Prostate gland (tissue), 2 donors: ENCODE measurements at regions not wholly inside any gene's neighbourhood (a gene's known extent, or its start where the extent isn't known, plus 50 kb on each side); places are given as distances from the start of the nearest gene placed in this dataset.

Experiments
- DNase-seq: peaks from one replicate; pipeline ENCODE4 v3.0.0-alpha.2; 2019; ENCODE audit warnings: low spot score
- H3K27ac ChIP-seq, 2 donors: fragments of 200-600 bp; sonication (generic); 2 replicates each; pipeline ENCODE4 v1.5.1; 2017 to 2019
- H3K27me3 ChIP-seq: fragments of 200-600 bp; sonication (generic); replicated peaks from 2 replicates; pipeline ENCODE4 v1.5.1; 2019; ENCODE audit not compliant: insufficient read depth
- H3K36me3 ChIP-seq, 2 donors: fragments of 200-600 bp; sonication (generic); 1 replicate in 1 of 2; 2 replicates in 1 of 2; pipeline versions ENCODE4 v1.5.1 to v1.8.1; 2017 to 2019
- H3K4me1 ChIP-seq: fragments of 200-600 bp; sonication (generic); replicated peaks from 2 replicates; pipeline ENCODE4 v1.5.1; 2019
- H3K4me3 ChIP-seq, 2 donors: fragments of 200-600 bp; sonication (generic); 2 replicates each; pipeline ENCODE4 v1.5.1; 2017 to 2019
- H3K9me3 ChIP-seq: fragments of 200-600 bp; sonication (generic); 2 replicates; pipeline ENCODE4 v1.5.1; 2017
- POLR2A ChIP-seq: fragments of 450-650 bp; IDR thresholded peaks from one replicate; pipeline ENCODE4 v1.6.1; 2016; ENCODE audit warnings: antibody characterized with exemption, mild to moderate bottlenecking
- POLR2AphosphoS5 ChIP-seq: sonication (generic); formaldehyde crosslinking; IDR thresholded peaks from one replicate; pipeline ENCODE4 v1.6.1; 2017; ENCODE audit warnings: antibody characterized with exemption
- WGBS: methylation state at CpG from one replicate; pipeline ENCODE4 v1.1.5; 2018; 5-methylcytosine and 5-hydroxymethylcytosine counted together
- intact Hi-C: fragments of 100-400 bp; cut with DNase I; formaldehyde crosslinking; loops from one replicate; pipeline ENCODE4 v1.14.2; 2022
- TF ChIP-seq, protein P1 (sequence below), 4 experiments: fragments of 200-600 bp in 2 of 4; fragments of 450-650 bp in 2 of 4; sonication (generic) in 2 of 4; IDR thresholded peaks; 1 replicate in 3 of 4; 2 replicates in 1 of 4; pipeline ENCODE4 v1.5.1; 2016 to 2019; ENCODE audit warnings: antibody characterized with exemption in 4 of 4, mild to moderate bottlenecking in 2 of 4, moderate library complexity in 2 of 4

DNA sequence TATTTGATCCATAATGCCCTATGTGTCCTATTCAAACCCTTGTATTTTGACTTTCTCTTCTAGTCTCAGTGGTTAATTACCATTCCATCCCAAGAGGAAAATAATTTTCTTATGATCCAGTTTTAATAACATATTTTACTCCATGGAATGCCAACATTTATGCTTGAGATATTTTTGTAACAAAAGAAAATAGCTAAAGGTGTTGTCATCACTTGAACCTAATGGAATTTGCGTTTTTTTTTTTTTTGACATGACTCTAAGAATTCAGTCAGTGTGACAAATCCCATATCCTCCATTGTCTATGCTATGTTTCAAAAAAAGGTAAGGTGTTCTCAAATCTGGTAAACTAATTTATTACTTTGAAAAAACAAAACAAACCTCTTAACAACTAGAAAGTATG is 324.1 kb upstream of the ADAMTS5 start:
- Histone ChIP-seq H3K27ac (no peak overlapping the region), H3K27me3 (no peaks in the 10 kb centered on the region), H3K36me3 (no peaks in the 10 kb centered on the region), H3K9me3 (no peaks in the 10 kb centered on the region), H3K4me1 (no peaks in the 10 kb centered on the region), H3K4me3 (no peak overlapping the region)
- intact Hi-C loops = no loop called here
- TF ChIP-seq POLR2AphosphoS5 = no peak
- no peak for TF ChIP-seq POLR2A
- TF ChIP-seq, protein P1, sequence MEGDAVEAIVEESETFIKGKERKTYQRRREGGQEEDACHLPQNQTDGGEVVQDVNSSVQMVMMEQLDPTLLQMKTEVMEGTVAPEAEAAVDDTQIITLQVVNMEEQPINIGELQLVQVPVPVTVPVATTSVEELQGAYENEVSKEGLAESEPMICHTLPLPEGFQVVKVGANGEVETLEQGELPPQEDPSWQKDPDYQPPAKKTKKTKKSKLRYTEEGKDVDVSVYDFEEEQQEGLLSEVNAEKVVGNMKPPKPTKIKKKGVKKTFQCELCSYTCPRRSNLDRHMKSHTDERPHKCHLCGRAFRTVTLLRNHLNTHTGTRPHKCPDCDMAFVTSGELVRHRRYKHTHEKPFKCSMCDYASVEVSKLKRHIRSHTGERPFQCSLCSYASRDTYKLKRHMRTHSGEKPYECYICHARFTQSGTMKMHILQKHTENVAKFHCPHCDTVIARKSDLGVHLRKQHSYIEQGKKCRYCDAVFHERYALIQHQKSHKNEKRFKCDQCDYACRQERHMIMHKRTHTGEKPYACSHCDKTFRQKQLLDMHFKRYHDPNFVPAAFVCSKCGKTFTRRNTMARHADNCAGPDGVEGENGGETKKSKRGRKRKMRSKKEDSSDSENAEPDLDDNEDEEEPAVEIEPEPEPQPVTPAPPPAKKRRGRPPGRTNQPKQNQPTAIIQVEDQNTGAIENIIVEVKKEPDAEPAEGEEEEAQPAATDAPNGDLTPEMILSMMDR (IDR thresholded peaks at IDR 0.05) = no peak
- 93% methylated on average over 1 of the region's 1 CpG for WGBS
- DNase-seq = no peak

DNA sequence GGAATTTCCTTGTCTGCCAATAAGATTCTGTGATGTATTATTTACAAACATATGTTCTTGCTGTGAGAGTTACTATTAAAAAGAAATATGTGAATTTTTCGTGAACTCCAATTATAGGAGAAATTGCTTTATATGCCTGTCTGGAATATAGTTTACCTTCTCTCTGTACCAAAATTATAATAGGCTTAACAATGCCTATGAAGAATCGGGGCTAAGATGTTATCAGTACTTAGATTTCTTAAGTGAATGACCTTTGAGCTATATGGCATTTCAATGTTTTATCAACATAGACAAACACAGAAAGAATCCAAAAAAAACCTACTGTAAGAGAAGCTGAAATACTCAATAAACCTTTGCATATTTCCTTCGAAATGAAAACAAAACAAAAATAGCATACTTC is 323.1 kb upstream of the ADAMTS5 start:
- Histone ChIP-seq H3K4me1 (no peaks in the 10 kb centered on the region), H3K36me3 (no peaks in the 10 kb centered on the region), H3K27me3 (no peaks in the 10 kb centered on the region), H3K4me3 (no peak overlapping the region), H3K27ac (no peak overlapping the region), H3K9me3 (no peaks in the 10 kb centered on the region)
- DNase-seq = no peak
- no peak for TF ChIP-seq POLR2AphosphoS5
- TF ChIP-seq, protein P1 (IDR thresholded peaks at IDR 0.05) = no peak
- TF ChIP-seq POLR2A = no peak
- intact Hi-C loops = no loop called here
- WGBS = 46% methylated on average over 3 of the region's 3 CpGs

DNA sequence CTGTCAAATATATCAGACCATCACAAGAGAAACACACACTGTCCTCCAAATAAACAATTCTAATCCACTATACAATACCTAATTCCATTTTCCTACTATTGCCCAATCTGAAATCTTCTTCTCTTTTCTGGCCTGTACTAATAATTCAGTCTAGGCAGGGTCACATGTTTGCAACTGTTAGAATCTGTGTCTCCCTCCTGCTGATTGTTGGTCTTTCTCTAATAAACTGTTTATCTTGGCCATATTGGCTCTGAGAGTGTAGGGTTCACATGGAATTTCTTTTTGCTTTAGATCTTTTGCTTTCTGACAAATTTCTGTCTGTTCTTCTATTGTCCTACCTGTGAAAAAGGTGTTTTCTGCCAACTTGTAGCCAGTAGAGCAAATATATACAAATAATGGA is 319.9 kb upstream of the ADAMTS5 start:
- Histone ChIP-seq H3K27me3 (no peaks in the 10 kb centered on the region), H3K27ac (no peak overlapping the region), H3K4me1 (no peaks in the 10 kb centered on the region), H3K36me3 (no peaks in the 10 kb centered on the region), H3K9me3 (no peaks in the 10 kb centered on the region), H3K4me3 (no peak overlapping the region)
- TF ChIP-seq, protein P1 (IDR thresholded peaks at IDR 0.05) = no peak
- TF ChIP-seq POLR2AphosphoS5 (no peak), POLR2A (no peak)
- DNase-seq = no peak
- intact Hi-C loops = no loop called here

DNA sequence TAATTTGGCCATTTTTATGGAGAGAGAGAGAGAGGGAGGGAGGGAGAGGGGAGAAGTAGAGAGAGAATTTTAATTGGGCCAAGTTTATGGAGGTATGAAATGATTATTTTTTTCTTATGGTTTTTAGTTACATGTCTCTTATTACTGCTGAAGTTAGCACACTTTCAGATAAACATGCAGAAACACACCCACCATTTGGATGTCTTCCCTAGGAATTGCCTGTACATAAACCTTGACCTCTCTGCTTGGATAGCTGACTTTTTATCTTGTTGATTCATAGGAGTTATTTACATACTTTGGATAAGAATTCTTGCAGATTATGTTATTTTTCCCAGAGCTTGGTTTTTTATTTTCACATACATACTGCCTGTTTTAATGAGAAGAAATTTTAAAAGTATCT is 310.2 kb upstream of the ADAMTS5 start:
- DNase-seq = no peak
- H3K27ac ChIP-seq = no peak overlapping the region

DNA sequence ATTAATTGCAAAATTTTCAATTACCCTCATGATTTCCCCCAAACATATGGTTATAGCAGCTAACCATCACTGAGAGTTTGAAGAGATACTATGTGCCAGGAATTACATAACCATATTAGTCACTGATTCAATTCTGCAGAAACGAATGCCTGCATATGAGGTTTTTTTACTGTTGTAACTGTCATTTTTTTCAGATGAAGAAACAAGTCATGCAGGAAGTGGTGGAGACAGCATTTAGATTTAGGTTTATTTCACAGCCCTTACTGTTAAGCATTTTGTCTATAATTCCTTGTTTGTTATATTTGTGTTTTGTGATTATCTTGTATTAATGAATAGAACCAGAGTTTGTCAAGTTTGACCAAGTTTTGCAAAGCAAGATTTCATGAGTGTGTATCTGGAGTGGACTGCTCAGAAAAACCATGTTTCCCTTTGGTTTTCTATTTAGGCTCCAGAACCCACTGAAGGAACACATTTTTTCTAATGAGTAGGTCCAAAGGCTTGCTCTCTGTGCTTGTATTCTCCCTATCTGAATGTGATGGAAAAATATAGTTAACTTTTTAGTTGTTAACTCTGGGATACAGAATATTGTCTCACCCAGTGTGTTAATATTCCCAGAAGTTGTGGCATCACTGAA is 308.5 kb upstream of the ADAMTS5 start:
- DNase-seq = no peak
- H3K4me3 ChIP-seq = no peak overlapping the region
- no peaks in the 10 kb centered on the region for H3K27me3 ChIP-seq
- no peaks in the 10 kb centered on the region for H3K36me3 ChIP-seq
- 9% methylated on average over 1 of the region's 1 CpG for WGBS
- TF ChIP-seq, protein P1 (IDR thresholded peaks at IDR 0.05) = no peak
- no peak for TF ChIP-seq POLR2AphosphoS5
- no peak for TF ChIP-seq POLR2A
- H3K27ac ChIP-seq = no peak overlapping the region
- no peaks in the 10 kb centered on the region for H3K9me3 ChIP-seq
- intact Hi-C loops = no loop called here
- H3K4me1 ChIP-seq = no peaks in the 10 kb centered on the region

More for the DNA sequence above, 310.2 kb upstream of the ADAMTS5 start:
- Histone ChIP-seq H3K36me3 (no peaks in the 10 kb centered on the region), H3K4me1 (no peaks in the 10 kb centered on the region), H3K4me3 (no peak overlapping the region), H3K27me3 (no peaks in the 10 kb centered on the region), H3K9me3 (no peaks in the 10 kb centered on the region)
- TF ChIP-seq, protein P1 (IDR thresholded peaks at IDR 0.05) = no peak
- TF ChIP-seq POLR2A (no peak), POLR2AphosphoS5 (no peak)
- intact Hi-C loops = no loop called here
